PC-3 (cell line): ENCODE measurements at regions not wholly inside any gene's neighbourhood (a gene's known extent, or its start where the extent isn't known, plus 50 kb on each side); places are given as distances from the start of the nearest gene placed in this dataset.

Experiments
- CTCF ChIP-seq: fragments of 300-600 bp; sonication (generic); conservative IDR thresholded peaks from 2 replicates; pipeline ENCODE4 v1.5.1; 2017; ENCODE audit warnings: antibody characterized with exemption, low read depth, mild to moderate bottlenecking, low read length
- EZH2 ChIP-seq: fragments of 300-600 bp; sonication (generic); IDR thresholded peaks from one replicate; pipeline ENCODE4 v1.6.1; 2017; ENCODE audit warnings: antibody characterized with exemption, mild to moderate bottlenecking, low read length; ENCODE audit not compliant: unreplicated experiment
- EZH2phosphoT487 ChIP-seq: fragments of 300-600 bp; sonication (generic); IDR thresholded peaks from 2 replicates; pipeline ENCODE4 v1.6.1; 2018; ENCODE audit warnings: mild to moderate bottlenecking, antibody characterized with exemption, low read length, borderline replicate concordance

- TF ChIP-seq CTCF, result no peak
- no peak for TF ChIP-seq EZH2
- no peak for TF ChIP-seq EZH2phosphoT487
Observed at GRCh38 chr5:87598460-87598859, 185.7 kb upstream of the CCNH start.
